ENCODE measurements at regions not wholly inside any gene's neighbourhood (a gene's known extent, or its start where the extent isn't known, plus 50 kb on each side); places are given as distances from the start of the nearest gene placed in this dataset.

- H3K27ac ChIP-seq (ENCODE audit: low read length): no peak overlapping the region
- H3K9ac ChIP-seq (ENCODE audit: low read length): no peak overlapping the region
- no peak overlapping the region for H3K4me3 ChIP-seq (ENCODE audit: low read length)
- no peaks in the 10 kb centered on the region for H3K79me2 ChIP-seq (ENCODE audit: low read length)
- no peaks in the 10 kb centered on the region for H4K20me1 ChIP-seq (ENCODE audit: insufficient read depth, low read length)
- no peaks in the 10 kb centered on the region for H3K36me3 ChIP-seq (replicated peaks; ENCODE audit: low read depth, low read length)
- no peaks in the 10 kb centered on the region for H3K4me1 ChIP-seq (ENCODE audit: low read length)
- no peak for TF ChIP-seq CTCF (IDR thresholded peaks at IDR 0.05; ENCODE audit: low read depth, low read length)
- no peak for TF ChIP-seq EZH2phosphoT487 (IDR thresholded peaks at IDR 0.05; ENCODE audit: low read depth)
- H3K27me3 ChIP-seq (ENCODE audit: low read depth, low read length): no peaks in the 10 kb centered on the region
- no peak overlapping the region for H3K4me2 ChIP-seq (ENCODE audit: low read length)
- no peak overlapping the region for H2AFZ ChIP-seq (ENCODE audit: low read depth, low read length)
- no peaks in the 10 kb centered on the region for H3K9me3 ChIP-seq (ENCODE audit: insufficient read depth, low read length)
Observed at GRCh38 chr18:33870059-33870458, 292.0 kb downstream of the ASXL3 start.

GRCh38 chr18:33866386-33866785 is 288.4 kb downstream of the ASXL3 start:
- no peak overlapping the region for H3K9ac ChIP-seq (ENCODE audit: low read length)
- TF ChIP-seq CTCF (IDR thresholded peaks at IDR 0.05; ENCODE audit: low read depth, low read length) (no peak), EZH2phosphoT487 (IDR thresholded peaks at IDR 0.05; ENCODE audit: low read depth) (no peak)
- H3K27me3 ChIP-seq (ENCODE audit: low read depth, low read length): no peaks in the 10 kb centered on the region
- H3K36me3 ChIP-seq (replicated peaks; ENCODE audit: low read depth, low read length): no peaks in the 10 kb centered on the region
- no peak overlapping the region for H3K4me2 ChIP-seq (ENCODE audit: low read length)
- no peak overlapping the region for H3K27ac ChIP-seq (ENCODE audit: low read length)
- no peaks in the 10 kb centered on the region for H3K4me1 ChIP-seq (ENCODE audit: low read length)
- no peak overlapping the region for H2AFZ ChIP-seq (ENCODE audit: low read depth, low read length)
- H3K9me3 ChIP-seq (ENCODE audit: insufficient read depth, low read length): no peaks in the 10 kb centered on the region; the same call in 1 of the 2 replicates
- H3K4me3 ChIP-seq (ENCODE audit: low read length): no peak overlapping the region
- no peaks in the 10 kb centered on the region for H3K79me2 ChIP-seq (ENCODE audit: low read length)
- H4K20me1 ChIP-seq (ENCODE audit: insufficient read depth, low read length): no peaks in the 10 kb centered on the region

DNA sequence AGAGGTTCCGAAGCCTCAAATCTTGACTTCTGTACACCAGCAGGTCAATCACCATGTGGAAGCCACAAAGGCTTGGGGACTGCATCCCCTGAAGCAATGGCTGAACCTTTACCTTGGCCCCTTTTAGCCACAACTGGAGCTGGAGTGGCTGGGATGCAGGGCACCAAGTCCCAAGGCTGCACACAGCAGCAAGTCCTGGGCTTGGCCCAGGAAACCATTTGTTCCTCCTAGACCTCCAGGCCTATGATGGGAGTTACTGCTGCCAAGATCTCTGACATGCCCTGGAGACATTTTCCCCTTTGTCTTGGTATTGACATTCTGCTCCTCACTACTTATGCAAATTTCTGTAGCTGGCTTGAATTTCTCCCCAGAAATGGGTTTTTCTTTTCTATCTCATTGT is 285.9 kb downstream of the ASXL3 start:
- no peak overlapping the region for H2AFZ ChIP-seq (ENCODE audit: low read depth, low read length)
- H4K20me1 ChIP-seq (ENCODE audit: insufficient read depth, low read length): no peaks in the 10 kb centered on the region
- no peaks in the 10 kb centered on the region; the same call in 1 of the 2 replicates for H3K9me3 ChIP-seq (ENCODE audit: insufficient read depth, low read length)
- H3K27me3 ChIP-seq (ENCODE audit: low read depth, low read length): no peaks in the 10 kb centered on the region
- TF ChIP-seq CTCF (IDR thresholded peaks at IDR 0.05; ENCODE audit: low read depth, low read length) (no peak), EZH2phosphoT487 (IDR thresholded peaks at IDR 0.05; ENCODE audit: low read depth) (no peak)
- no peak overlapping the region for H3K27ac ChIP-seq (ENCODE audit: low read length)
- H3K9ac ChIP-seq (ENCODE audit: low read length): no peak overlapping the region
- H3K79me2 ChIP-seq (ENCODE audit: low read length): no peaks in the 10 kb centered on the region
- H3K4me2 ChIP-seq (ENCODE audit: low read length): no peak overlapping the region
- no peaks in the 10 kb centered on the region for H3K4me1 ChIP-seq (ENCODE audit: low read length)
- H3K4me3 ChIP-seq (ENCODE audit: low read length): no peak overlapping the region
- H3K36me3 ChIP-seq (replicated peaks; ENCODE audit: low read depth, low read length): no peaks in the 10 kb centered on the region

GRCh38 chr18:33854827-33855139 is 276.8 kb downstream of the ASXL3 start:
- Histone ChIP-seq H3K27me3 (ENCODE audit: low read depth, low read length) (no peaks in the 10 kb centered on the region), H3K36me3 (replicated peaks; ENCODE audit: low read depth, low read length) (no peaks in the 10 kb centered on the region), H3K4me2 (ENCODE audit: low read length) (no peak overlapping the region), H3K4me3 (ENCODE audit: low read length) (no peak overlapping the region), H3K9me3 (ENCODE audit: insufficient read depth, low read length) (peaks cover 4% of the 10 kb centered on the region; the same call in 1 of the 2 replicates), H2AFZ (ENCODE audit: low read depth, low read length) (no peak overlapping the region), H3K4me1 (ENCODE audit: low read length) (no peaks in the 10 kb centered on the region), H3K9ac (ENCODE audit: low read length) (no peak overlapping the region), H4K20me1 (ENCODE audit: insufficient read depth, low read length) (no peaks in the 10 kb centered on the region), H3K79me2 (ENCODE audit: low read length) (no peaks in the 10 kb centered on the region), H3K27ac (ENCODE audit: low read length) (no peak overlapping the region)
- TF ChIP-seq EZH2phosphoT487 (IDR thresholded peaks at IDR 0.05; ENCODE audit: low read depth): no peak

Measured in OCI-LY3 (cell line).